GM21360 (cell line): ENCODE measurements at regions not wholly inside any gene's neighbourhood (a gene's known extent, or its start where the extent isn't known, plus 50 kb on each side); places are given as distances from the start of the nearest gene placed in this dataset.

Source experiments
- ATAC-seq: cut with Tn5 transposase; IDR thresholded peaks from one replicate; pipeline ENCODE4 v1.9.1; 2021; ENCODE audit warnings: mild to moderate bottlenecking, moderate library complexity; ENCODE audit not compliant: unreplicated experiment

DNA sequence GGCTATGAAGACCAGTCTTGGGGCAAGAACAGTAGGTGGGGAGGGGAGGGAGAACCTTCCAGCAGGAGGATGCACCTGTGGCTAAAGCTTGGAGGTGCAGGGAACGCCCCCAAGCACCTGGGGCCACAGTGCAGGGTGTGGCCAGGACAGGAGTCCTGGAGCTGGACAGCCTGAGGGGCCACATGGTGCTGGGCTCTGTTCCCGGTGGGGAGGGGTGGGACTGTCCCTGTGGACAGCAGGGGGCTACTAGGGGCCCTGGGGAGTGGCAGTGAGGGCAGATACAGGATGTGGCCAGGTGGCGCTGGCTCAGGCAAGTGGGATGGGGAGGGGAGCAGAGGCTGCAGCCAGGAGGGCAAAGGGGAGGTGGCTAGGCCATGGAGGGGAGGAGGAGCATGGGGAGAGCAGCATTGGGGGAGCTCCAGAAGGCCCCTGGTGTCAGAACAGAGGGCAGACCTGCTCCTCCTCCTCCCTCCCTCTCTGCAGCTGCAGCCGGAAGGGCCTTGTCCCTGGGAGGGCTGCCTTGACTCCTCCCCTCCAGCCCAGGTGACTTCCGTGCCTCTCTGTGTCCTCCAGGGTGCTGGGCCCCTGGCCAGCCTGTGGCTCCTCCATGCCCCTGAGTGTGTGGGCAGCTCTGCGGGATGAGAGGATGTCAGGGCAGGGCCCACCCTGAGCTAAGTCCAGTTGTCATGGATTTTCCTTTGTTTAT, 68.4 kb upstream of the DLK1 start:
- ATAC-seq: no peak

DNA sequence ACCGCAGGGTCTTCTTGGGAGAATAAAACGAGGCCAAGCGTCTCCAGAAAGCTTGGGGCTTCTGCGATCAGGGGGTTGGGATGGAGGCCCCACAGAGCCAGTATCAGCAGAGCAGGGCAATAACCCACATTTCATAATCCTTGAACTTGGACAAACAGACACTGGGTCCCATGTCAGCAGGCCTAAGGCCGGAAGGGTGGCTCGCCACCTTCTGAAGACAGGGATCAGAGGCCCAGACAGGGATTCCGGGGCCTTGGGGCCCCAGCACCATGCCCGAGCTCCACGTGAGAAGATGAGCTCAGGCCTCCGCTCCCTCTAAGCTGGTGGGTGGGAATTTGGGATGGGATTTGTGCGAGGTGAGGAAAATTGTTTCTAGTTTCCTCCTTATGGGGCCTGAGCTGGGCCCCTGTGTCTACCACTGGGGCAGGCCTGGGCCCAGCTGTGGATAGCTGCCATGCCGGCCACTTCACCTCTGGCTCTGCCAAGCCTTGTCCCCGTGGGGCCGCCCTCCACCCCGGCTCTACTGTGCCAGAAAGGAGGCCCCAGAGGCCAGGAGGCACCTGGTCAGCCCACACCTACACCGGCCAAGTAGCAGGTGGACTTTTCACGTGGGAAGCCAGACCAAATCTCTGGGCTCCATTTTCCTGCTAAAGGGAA, 67.2 kb upstream of the DLK1 start:
- no peak for ATAC-seq

DNA sequence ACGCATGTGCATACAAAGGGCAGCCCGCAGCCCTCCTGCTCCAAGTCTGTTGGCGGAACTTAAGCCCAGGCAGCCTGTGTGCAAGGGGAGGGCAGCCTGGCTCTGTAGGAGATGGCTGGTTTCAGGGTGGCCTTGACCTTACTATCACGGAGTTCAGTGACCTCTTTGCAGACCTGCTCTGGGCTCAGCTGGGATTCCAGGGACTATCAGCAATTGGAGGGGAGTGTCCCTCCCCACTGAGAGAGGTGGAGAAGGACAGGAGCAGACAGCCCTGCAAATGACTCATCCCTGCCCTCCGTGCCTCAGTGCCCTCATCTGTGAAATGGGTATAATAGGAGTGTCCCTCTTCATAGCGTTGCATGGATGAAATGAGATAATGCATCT, 66.2 kb upstream of the DLK1 start:
- ATAC-seq: no peak

DNA sequence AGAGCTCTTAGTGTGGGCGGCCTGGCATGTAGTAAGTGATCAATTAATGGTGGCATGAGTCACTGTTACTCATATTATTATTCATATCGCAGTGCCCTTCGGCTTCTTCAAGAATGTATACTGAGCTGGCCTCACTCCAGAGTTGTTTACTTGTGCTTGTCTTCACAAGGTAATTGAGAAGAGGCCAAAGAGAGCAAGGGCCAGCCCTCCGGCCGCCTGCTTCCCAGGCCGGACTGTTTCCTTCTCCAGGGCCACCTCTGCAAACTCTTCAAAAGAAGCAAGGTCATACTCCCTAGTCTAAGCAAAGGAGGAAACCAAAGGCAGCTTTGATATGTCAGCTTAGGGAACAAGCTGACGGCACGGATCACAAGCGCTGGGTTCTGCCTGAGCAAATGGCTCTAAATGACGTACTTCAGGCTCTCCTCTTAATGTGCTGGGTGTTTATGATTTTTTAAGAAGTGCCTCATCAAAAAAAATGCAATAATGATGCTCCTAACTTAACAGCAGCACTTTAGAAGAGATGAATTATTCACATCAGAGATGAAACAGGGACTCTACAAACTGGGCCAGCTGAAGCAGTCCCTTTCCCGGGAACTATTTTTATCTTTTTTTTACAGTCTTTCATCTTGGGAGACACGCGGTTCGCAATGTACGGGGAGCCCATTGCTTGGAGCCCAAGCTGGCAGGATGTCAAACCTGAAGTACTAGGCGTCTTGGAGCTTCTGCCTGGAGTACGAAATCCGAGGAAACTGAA, 65.6 kb upstream of the DLK1 start:
- ATAC-seq: no peak

DNA sequence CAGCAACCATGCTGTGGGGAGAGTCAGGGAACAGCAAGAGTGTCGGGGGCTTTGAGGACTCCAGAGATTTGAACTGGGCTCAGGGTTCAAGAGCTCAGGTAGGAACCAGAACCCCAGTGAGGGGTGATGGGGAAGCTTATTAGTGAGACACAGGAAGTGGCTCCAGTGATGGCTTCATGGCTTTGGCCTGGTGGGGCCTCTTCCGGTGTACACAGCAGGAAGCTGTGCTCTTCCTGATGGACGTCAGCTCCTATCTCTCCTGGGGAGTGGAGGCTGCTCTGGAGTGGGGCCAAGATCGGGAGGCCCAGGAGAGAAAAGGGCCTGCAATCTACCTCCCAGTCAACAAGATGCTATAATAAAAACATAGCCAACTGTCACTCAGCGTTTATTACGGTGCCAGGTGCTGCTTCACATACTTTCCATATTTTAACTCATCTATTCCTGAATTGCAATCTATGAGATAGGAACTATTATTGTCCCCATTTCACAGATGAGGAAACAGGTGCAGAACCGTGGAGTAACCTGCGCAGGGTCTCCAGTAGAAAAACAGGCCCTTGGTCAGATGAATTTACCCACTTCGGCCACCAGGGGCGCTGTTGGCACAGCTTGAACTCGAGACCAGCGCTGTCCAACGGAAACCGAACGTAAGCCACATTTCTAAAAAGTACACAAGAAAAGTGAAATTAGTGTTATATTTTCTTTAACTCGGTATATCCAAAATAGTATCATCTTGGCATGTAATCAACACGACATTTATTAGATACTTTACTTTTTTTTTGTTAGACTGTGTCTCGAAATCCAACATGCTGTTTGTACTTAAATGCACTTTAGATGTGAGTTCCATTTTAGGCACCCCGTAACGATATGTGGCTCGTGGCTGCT, 63.6 kb upstream of the DLK1 start:
- ATAC-seq: no peak

DNA sequence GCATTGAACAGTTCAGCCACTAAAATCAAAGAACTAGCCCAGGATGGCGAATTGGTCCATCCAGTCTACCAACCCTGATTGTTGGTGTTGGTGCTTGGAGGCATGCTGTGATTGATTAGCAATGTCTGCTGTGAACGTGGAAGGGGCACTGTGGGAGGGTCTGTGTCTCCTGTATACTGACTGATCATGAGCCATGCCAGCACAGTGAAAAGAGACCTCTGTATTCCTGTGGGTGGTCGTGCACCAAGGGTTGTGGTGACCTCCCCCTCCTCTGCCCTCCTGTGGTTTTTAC, 63.0 kb upstream of the DLK1 start:
- no peak for ATAC-seq

DNA sequence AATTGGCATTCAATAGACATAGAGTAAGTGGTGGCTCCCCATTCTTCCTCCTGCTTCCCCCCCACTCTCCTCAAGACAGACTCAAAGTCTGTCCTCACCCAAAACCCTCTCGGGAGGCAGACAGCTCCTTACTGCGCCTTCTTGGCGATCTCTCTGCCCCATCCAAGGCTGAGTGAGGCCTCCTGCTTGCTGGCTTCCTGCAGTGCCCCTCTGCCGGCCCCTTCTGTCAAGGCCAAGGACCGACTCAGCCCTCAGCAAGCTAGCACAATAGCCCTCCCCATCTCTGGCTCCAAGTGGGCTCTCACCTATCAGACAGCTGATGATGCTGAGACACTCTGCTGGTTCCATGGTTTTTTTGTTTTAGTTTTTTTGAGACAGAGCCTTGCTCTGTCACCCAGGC, 62.5 kb upstream of the DLK1 start:
- no peak for ATAC-seq

DNA sequence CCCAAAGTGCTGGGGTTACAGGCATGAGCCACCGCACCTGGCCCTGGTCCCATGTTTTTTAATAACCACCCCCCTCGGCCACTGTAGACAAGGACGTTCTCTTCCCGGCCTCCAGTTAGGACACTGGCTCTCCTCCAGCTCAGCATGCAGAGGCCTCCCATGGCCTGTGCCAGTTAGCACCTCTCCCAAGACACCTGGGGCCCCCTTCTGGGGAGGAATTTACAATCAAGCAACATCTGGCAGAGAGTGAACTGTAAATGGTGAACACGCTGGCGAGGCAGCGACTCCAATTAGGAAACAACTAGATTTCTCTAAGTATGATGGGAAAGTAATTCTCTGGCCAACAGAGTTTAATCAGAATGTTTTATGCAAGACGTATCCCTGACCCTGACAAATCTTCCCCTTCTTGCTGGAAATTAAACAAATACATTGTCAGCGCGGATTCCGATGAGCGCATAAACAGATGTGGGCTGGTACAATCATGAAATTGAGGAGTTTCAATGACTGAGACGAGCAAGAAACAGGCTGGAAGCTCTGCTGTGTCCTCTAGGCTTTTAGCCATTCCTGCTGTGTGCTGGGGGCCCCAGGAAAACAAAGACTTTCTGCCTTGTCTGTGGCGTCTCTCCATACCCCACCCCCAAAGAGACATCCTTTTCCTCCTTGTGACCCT, 61.7 kb upstream of the DLK1 start:
- no peak for ATAC-seq

DNA sequence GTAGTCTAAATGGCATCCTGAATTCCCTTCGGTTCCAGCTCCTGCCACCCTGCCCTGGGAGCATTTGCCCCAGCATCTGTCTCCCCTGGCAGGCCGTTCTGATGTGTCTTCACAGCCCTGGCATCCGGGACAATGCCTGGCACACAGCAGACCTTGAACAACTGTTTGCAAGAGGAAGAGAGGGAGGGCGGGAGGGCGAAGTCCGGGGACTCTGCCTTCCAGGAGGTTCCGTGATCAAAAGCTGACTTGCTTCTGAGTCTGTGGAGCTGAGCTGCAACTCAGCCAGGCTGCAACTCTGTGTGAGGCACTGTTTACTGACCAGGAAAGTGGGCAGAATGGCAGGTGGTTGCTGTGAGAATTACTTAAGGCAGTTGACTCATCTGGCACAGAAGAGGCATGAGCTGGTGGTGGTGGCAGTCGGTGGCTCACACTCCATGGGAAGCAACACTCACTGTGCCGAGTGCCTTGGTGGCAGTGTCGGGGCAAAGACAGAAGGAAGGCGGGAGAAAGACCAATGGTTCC, 61.1 kb upstream of the DLK1 start:
- ATAC-seq: no peak

DNA sequence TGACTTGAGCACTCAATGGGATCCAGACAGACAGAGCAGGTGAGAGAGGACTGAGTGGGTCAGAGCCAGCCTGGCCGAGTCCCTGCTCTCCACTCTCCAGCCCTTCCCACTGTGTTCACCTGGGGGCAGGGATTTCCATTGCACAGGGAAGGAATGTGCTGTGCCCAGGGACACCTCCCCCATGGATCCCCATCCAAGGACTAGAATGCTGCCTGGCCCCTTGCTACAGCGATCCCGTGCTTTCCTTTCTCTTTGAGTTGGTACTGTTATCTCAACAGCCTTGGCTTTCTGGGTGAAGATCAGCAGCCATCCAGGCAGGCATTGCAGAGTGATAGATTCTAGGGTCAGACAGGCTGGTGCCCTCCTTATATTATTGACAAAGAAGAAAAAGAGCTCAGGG, 60.3 kb upstream of the DLK1 start:
- ATAC-seq: no peak

DNA sequence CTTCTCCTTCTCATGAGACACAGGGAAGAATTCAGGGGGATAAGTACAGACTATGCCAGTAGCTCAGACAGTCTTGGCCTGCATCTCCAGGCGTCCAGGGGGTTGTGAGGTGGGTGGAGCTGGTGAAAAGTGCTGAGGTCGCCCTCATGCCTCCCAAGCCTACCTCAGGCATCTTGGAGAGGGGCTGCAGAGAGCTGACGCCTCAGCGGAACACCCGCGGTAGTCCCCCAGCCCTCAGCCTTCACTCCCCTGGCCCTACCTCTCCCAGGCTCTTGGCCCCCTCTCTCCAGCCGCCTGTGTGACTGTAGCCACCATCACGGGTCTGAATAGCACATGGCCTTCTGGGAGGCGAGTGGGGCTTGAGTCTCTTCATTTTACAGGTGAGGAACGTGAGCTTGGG, 59.8 kb upstream of the DLK1 start:
- no peak for ATAC-seq

DNA sequence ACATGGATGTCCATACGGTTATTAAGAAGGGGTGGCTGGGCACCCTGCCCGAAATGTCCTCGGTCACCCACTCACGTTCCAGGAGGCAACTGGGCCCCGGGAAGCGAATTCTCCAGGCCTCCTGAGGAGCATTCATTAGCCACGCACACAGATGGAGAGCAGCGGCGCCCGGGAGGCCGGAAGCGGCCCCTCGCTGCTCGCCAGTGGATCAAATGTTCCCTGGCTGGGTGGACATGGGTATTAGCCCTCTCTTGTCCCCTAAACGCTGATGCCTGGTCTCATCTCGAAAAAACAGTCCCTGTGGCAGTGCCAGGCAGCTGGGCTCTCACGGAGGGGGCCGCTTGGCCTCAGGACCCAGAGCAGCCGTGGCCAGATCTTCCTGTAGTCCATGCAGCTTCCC, 59.0 kb upstream of the DLK1 start:
- ATAC-seq: no peak

DNA sequence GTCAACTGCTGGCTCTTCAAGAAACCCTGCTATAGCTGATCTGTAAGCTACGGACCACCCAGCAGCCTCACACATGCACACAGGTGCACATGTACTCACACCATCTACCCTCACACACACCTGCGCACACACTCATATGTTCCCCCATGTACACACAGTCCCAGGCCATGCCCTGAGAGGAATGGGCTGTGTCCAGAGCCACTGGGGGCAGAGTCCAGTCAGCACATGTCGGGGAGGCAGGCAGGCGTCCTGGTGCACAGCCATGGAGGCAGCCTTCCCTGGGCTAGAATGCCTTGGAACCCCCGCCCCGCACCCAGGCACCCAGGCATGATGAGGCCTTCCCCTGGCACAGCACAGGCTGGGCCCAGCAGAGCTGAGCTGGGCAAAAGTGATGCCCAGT, 58.3 kb upstream of the DLK1 start:
- ATAC-seq: no peak

DNA sequence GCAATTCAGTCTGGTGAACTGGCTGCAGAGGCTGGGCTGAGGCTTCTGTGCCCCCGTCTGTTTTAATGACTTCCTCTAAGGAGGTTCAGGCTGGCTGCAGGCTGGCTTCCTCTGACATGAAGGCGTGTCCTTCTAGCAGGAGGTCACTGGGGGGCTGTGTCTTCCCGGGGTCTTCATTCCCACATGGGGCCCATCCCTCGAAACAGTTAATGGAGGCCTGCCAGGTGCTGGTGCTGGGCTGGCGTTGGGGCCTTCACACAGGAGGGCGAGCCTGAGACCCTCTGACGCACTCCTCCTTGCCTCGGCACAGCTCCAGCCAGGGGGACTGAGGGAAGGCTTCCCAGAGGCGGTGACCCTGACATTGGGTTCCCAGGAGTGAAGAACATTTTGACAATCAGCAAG, 57.7 kb upstream of the DLK1 start:
- ATAC-seq: no peak

DNA sequence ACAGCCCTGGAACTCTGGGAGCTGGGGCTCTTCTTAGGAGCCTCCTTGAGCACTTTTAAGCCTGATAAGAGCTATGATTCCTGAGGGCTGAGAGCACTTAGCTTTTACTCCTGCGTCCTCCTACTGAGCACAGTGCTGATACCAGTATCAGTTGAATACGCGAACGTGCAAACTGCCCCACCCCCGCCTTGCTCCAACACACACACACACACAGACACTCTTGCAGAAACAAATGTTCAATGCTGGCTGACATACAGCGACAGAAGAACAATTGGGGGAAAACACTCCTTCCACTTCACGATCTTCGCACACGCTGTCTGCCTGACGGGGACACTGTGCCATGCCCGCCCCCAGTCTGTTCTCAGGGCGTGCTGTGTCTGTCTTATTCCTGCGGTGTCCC, 57.2 kb upstream of the DLK1 start:
- no peak for ATAC-seq

DNA sequence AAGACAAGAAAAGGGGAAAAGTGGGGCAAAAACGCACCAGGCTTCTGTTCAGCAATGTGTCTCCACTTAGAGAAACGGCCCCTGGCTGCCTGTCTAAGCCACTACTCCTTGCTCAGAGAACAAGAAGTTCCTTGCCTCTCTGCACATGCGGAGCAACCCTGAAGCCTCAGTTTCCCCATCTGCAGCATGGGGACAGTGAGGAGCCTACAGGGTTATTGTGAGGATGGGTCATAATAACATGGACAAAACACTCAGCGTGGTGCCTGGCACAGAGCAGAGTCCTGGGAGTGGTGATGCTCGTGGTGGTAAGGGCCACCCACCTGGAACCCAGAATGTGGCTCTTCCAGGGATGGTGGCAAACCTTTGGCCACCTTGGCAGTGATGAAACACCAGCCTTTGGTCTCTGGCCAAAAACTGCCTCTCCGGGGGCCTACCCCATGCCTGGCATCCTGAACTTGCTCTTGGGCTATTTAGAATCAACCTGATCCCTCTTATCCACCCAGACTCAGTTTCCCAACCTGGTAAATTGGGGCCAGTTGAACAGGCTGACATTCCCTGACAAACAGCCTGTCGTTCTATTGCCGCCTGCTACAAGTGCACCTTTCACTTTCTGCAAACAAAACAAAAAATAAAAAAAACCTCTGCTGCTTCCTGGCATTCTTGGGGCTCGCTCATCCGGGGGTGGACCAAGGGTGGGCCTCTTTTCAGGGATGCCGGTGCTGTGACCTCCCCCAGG, 56.5 kb upstream of the DLK1 start:
- ATAC-seq: no peak

DNA sequence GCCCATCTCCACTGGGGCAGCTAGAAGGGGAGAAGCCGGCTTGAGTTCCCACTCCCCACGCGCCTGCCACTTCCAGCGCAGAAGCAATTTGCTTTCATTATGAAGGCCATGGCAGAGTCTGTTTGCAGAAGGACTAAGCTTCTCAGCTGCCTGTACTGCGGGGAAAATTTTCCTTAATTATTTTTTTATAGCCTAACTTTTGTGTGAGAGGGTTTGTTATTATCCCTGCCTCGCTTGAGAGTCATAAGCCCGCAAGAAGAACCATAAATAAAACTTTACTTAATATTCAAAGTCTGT, 56.0 kb upstream of the DLK1 start:
- ATAC-seq: no peak

DNA sequence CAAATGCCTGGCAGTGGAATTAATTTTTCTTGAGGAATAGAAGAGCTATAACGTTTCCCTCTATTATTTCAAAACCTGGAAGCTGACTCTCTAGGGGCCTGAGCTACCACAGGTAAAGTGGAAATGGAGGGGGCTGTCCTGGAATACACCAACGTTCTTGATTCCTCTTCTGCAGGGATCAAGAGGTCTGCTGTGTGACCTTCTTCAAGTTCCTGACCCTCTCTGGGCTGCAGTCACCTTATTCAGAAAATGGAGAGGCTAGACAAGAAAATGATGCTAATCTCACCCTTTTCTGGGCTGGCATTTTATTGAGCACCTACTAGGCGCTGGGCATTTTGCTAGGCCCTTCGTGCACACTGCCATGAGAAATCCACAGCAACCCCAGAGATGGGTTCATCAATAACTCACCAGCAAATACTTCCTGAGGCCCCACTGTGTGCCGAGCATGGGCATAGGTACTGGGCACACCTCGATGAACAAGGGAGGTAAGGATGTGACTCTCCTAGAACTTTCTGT, 55.2 kb upstream of the DLK1 start:
- ATAC-seq: no peak

DNA sequence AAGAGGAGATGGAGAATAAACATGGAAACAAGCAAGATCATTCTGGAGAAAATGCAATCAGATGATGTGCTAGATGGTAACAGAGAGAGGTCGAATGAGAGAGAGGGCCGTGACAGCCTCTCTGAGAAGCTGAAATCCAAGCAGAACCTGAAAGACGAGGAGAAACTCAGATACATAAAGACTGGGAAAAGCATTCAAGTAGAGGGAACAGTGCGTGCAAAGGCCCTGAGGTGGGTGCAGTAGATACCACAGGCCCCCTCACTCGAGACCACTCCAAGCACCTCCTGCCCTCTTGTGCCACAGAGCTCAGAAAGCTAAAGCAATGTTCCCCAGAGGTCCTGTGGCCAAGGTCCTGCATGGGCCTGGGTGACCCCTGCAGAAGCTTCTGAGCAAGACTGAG, 54.8 kb upstream of the DLK1 start:
- ATAC-seq: no peak
